ENCODE measurements at regions not wholly inside any gene's neighbourhood (a gene's known extent, or its start where the extent isn't known, plus 50 kb on each side); places are given as distances from the start of the nearest gene placed in this dataset.

DNA sequence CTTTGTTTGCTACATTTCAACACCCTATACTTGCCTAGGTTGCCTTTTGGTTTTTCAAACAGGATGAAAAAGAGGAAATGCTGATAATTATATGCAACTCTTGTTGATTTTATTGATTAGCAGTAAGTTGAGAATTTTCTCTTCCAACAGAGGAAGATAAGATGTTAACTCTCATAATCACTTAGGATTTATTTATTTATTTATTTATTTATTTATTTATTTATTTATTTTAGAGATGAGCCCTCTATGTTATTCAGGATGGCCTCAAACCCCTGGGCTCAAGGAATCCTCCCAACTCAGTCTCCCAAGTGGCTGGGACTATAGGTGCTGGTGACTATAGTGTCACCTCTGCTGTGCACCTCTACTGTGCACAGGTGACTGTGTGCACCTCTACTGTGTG, 111.4 kb upstream of the GLS start:
- H3K4me3 ChIP-seq (ENCODE audit: low read length) = no peak overlapping the region
- no peak for DNase-seq (ENCODE audit: low read depth)
- TF ChIP-seq, protein P1, sequence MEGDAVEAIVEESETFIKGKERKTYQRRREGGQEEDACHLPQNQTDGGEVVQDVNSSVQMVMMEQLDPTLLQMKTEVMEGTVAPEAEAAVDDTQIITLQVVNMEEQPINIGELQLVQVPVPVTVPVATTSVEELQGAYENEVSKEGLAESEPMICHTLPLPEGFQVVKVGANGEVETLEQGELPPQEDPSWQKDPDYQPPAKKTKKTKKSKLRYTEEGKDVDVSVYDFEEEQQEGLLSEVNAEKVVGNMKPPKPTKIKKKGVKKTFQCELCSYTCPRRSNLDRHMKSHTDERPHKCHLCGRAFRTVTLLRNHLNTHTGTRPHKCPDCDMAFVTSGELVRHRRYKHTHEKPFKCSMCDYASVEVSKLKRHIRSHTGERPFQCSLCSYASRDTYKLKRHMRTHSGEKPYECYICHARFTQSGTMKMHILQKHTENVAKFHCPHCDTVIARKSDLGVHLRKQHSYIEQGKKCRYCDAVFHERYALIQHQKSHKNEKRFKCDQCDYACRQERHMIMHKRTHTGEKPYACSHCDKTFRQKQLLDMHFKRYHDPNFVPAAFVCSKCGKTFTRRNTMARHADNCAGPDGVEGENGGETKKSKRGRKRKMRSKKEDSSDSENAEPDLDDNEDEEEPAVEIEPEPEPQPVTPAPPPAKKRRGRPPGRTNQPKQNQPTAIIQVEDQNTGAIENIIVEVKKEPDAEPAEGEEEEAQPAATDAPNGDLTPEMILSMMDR (conservative IDR thresholded peaks at IDR 0.05; ENCODE audit: low read depth, low read length) = no peak

DNA sequence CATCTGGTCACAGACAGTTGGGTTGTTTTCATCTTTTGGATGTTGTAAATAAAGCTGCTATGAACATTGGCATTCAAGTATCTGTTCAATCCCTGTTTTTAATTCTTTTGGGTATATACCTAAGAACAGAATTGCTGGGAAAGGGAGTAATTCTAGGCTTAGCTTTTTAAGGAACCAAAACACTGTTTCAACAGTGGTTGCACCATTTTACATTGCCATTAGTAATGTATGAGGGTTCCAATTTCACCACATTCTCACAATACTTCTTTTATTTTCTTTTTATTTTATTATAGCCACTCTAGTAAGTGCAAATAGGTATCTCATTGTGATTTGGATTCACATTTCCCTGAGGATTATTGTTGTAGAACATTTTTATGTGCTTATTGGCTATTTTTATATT, 108.9 kb upstream of the GLS start:
- no peak overlapping the region for H3K4me3 ChIP-seq (ENCODE audit: low read length)
- DNase-seq (ENCODE audit: low read depth) = no peak
- TF ChIP-seq, protein P1 (conservative IDR thresholded peaks at IDR 0.05; ENCODE audit: low read depth, low read length) = no peak

DNA sequence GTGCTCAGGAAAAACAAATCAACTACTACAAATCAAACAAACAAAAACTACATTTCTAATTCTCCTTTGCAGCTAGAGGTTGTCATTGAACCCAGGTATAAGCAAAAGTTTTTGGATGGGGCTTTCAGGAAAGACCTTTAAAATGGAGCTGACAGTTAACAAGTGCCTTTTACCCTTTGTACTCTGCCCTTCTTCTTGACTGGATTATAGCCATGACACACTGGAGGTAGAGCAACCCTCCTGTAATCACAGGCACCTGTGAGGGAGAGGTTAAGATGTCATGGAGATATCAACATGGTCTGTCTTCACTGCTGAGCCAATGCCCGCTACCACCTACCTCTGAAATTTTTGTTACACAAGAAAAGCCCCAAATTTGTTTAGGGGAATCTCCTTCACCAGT, 100.0 kb upstream of the GLS start:
- TF ChIP-seq, protein P1 (conservative IDR thresholded peaks at IDR 0.05; ENCODE audit: low read depth, low read length) = no peak
- H3K4me3 ChIP-seq (ENCODE audit: low read length) = no peak overlapping the region
- DNase-seq (ENCODE audit: low read depth) = no peak

DNA sequence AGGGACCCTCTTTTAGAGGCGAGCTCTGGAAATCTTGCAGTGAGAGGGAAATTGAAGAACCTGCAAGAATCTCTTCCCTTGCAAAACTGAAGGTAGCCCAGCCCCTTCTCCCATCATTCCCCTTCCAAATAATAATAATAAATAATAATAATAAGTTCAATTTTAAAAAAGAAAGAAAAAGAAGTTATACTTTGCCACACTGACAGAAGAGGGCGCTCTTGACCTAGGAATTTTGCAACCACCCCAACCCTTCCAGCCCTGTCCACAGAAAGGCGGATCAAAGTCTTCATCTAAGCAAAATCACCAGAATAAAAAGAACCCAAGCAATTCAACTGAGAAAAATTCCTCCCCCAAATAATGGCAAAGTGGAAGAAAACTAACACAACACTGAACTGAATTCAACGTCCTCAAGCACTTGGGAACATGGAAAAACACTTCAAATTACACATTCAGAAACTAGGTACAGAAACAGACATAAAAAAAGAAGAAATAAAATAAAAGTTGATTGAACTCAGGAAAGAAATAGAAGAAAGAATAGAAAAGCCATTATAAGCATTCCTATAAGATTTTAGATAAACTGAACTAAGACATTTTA, 98.9 kb upstream of the GLS start:
- no peak for DNase-seq (ENCODE audit: low read depth)
- TF ChIP-seq, protein P1 (conservative IDR thresholded peaks at IDR 0.05; ENCODE audit: low read depth, low read length) = peak; percentile 58
- no peak overlapping the region for H3K4me3 ChIP-seq (ENCODE audit: low read length)

DNA sequence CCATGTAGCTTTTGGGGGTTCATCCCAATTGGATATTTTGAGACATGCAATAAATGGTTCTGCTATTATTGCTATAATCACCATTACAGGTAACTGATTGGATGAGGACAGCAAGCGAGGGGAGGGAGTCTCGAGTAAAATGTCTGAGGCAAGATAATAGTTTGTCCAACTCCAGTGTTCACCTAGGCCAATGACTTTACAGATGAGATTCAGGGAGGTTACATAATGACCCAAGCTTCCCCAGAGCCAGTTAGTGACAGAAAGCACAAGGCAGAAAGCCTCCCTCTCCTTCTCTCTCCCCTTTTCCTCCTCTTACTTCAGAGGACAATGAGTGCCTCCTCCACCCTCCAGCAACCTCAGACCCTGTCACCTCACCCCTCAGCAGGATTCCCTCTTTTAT, 98.4 kb upstream of the GLS start:
- TF ChIP-seq, protein P1 (conservative IDR thresholded peaks at IDR 0.05; ENCODE audit: low read depth, low read length) = no peak
- DNase-seq (ENCODE audit: low read depth) = no peak
- no peak overlapping the region for H3K4me3 ChIP-seq (ENCODE audit: low read length)

DNA sequence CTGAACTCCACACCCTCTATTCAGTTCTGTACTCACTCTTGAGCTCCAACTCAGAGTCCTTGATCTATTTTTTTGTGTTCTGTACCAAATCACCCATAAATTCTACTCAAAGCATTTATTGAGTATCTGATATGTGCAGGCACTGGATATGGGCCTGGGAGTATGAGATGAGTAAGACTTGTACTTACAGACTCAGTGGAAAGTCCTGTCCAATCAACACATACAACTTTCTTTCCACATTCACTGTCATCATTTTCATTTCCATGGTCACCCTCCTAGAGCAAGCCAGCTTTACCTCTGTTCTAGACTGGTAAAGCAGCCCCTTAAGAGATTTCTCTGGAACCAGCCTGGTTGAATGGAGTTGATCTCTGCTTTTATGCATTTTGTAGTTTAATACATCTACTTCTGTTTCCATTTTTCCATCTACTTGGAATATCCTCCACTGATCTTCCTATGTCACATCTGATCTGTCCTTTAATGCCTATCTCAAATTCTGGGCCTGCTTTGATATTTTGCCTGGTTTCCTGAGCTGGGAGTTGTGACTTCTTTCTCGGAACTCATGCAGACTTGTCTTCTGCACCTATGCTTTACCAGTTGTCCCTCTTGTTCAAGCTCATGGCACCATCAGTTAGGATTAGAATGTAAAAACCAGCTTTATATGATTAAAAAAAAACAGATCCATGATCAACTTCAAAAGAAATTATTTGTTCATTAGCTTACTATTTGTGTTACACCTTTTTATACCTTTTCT, 96.9 kb upstream of the GLS start:
- TF ChIP-seq, protein P1 (conservative IDR thresholded peaks at IDR 0.05; ENCODE audit: low read depth, low read length) = no peak
- no peak overlapping the region for H3K4me3 ChIP-seq (ENCODE audit: low read length)
- no peak for DNase-seq (ENCODE audit: low read depth)

DNA sequence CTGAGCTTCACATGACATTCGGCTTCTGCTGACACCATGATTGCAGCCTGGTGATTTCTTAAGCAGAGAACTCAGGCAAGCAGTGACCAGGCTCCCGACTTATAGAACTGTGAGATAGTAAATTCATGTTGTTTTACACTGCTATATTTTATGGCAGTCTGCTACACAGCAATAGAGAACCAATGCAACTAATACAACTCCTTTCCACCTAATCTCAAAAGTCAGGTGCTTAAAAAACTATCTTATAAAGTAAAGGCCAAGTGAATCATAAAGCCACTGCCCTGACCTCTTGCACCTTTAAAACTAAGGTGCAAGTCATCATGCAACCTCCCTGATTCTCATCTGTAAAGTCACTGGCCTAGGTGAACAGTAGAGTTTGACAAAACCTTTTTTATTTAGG, 95.3 kb upstream of the GLS start:
- TF ChIP-seq, protein P1 (conservative IDR thresholded peaks at IDR 0.05; ENCODE audit: low read depth, low read length) = no peak

More for the DNA sequence above, 95.3 kb upstream of the GLS start:
- no peak overlapping the region for H3K4me3 ChIP-seq (ENCODE audit: low read length)
- no peak for DNase-seq (ENCODE audit: low read depth)

Measured in retinal pigment epithelial cell (primary cell).